Astrocyte of the spinal cord (primary cell): ENCODE measurements at regions not wholly inside any gene's neighbourhood (a gene's known extent, or its start where the extent isn't known, plus 50 kb on each side); places are given as distances from the start of the nearest gene placed in this dataset.

ENCODE experiments used
- DNase-seq: peaks from one replicate; pipeline ENCODE4 v3.0.0; 2011; ENCODE audit warnings: low read depth, low spot score
- H3K4me3 ChIP-seq: 2 replicates; pipeline ENCODE4 v1.5.1; 2011; ENCODE audit warnings: low read depth, mild to moderate bottlenecking, low read length, moderate library complexity
- CTCF ChIP-seq: IDR thresholded peaks from 2 replicates; pipeline ENCODE4 v1.5.1; 2012; ENCODE audit warnings: low read depth, mild to moderate bottlenecking, low read length, inconsistent platforms
- in situ Hi-C: cut with HindIII; loops from 2 replicates; pipeline ENCODE4 v1.10.0; 2017; ENCODE audit warnings: low sequenced_read_pairs

GRCh38 chr3:148433665-148434064 lies 264.0 kb upstream of the AGTR1 start:
- TF ChIP-seq CTCF = no peak
- in situ Hi-C loops = no loop called here
- no peak overlapping the region for H3K4me3 ChIP-seq
- no peak for DNase-seq

DNA sequence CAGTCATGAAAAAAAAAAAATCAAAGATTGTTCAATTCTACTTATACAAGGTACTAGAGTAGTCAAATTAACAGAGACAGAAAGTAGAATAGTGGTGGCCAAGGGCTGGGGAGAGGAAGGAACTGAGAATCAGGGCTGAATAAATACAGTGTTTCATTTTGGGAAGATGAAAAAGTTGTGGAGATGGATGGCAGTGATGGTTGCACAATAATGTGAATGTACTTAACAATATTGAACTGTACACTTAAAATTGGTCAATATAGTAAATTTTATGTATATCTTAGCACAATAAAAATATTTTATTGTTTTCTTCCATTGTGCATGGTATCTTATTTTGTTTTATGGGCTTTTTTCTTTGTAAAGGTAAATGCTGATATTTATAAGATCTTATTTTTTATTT lies 262.2 kb upstream of the AGTR1 start:
- H3K4me3 ChIP-seq = no peak overlapping the region
- TF ChIP-seq CTCF = no peak
- DNase-seq = no peak
- in situ Hi-C loops = no loop called here

GRCh38 chr3:148439254-148439822 lies 258.4 kb upstream of the AGTR1 start:
- H3K4me3 ChIP-seq = no peak overlapping the region
- no peak for DNase-seq
- in situ Hi-C loops = no loop called here
- no peak for TF ChIP-seq CTCF

DNA sequence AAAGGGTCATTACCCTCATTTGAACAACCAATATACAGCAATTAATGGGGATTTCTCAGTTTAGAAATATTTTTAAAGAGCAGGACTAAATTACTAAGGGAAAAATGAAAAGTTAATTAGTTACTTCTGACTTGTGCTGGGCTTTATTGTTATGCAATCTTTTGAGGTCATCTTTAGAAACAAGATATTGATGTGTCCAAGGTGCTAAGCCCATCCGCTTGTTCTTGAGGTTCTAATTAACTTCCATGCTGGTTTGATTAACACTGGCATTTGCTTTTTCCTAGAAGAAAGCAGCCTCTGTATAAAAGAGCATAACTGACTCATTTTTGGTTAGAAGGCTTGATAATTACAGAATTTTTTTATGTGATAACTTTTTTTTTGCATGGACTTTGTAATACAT lies 256.5 kb upstream of the AGTR1 start:
- TF ChIP-seq CTCF = no peak
- in situ Hi-C loops = no loop called here
- no peak overlapping the region for H3K4me3 ChIP-seq
- no peak for DNase-seq

GRCh38 chr3:148450819-148451218 lies 246.9 kb upstream of the AGTR1 start:
- in situ Hi-C loops = no loop called here
- no peak overlapping the region for H3K4me3 ChIP-seq
- TF ChIP-seq CTCF = no peak
- DNase-seq = no peak

DNA sequence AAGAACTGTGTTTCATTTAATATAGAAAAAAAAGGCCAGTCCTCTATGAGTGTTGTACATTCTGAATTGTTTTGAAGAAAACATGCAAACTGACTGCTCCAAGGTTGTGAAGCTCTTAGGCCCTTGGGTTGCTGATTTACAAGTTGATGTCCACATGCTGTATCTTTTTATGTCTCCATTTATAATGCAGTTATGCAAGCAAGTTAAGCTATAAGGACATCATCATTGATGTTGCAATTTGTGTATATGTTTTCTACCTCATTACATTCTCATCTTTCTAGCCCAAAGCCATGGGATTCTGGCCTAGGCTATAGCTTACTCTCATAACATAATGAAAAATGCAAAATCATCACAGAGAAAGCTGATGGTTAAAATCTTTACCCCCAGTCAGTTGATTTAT lies 245.7 kb upstream of the AGTR1 start:
- in situ Hi-C loops = no loop called here

More for the DNA sequence above, 245.7 kb upstream of the AGTR1 start:
- no peak overlapping the region for H3K4me3 ChIP-seq
- DNase-seq = no peak
- TF ChIP-seq CTCF = no peak
